ENCODE measurements at regions not wholly inside any gene's neighbourhood (a gene's known extent, or its start where the extent isn't known, plus 50 kb on each side); places are given as distances from the start of the nearest gene placed in this dataset.

DNA sequence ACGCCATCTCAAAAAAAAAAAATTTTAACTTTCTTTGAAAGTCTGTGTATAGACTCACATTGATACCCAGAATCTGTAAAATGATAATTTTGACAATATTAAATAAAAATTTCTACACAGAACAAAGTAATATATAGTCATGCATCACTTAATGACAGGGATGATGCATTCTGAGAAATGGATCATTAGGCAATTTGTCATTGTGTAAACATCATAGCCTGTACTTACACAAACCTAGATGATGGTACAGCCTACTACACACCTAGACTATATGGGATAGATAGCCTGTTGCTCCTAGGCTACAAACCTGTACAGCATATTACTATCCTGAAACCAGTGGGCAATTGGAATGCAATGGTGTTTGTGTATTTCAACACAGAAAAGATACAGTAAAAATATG, 107.7 kb downstream of the BLTP1 start:
- ATAC-seq (ENCODE audit: low read depth) (no peak), DNase-seq (ENCODE audit: low spot score in 2 of 2) (no peak)
- Mint-ChIP-seq H3K4me1 (no peaks in the 10 kb centered on the region), H3K27me3 (no peaks in the 10 kb centered on the region), H3K4me3 (no peak overlapping the region), H3K36me3 (peaks cover 33% of the 10 kb centered on the region), H3K9me3 (no peaks in the 10 kb centered on the region), H3K27ac (no peak overlapping the region)

- peaks cover 30% of the 10 kb centered on the region for H3K36me3 Mint-ChIP-seq
- no peaks in the 10 kb centered on the region for H3K4me1 Mint-ChIP-seq
- H3K27me3 Mint-ChIP-seq = no peaks in the 10 kb centered on the region
- H3K27ac Mint-ChIP-seq = no peak overlapping the region
- ATAC-seq (ENCODE audit: low read depth) (no peak), DNase-seq (ENCODE audit: low spot score in 2 of 2) (no peak)
- H3K4me3 Mint-ChIP-seq = no peak overlapping the region
- H3K9me3 Mint-ChIP-seq = no peaks in the 10 kb centered on the region
These were observed 102.5 kb upstream of the ADAD1 start for GRCh38 chr4:122276359-122276758.

DNA sequence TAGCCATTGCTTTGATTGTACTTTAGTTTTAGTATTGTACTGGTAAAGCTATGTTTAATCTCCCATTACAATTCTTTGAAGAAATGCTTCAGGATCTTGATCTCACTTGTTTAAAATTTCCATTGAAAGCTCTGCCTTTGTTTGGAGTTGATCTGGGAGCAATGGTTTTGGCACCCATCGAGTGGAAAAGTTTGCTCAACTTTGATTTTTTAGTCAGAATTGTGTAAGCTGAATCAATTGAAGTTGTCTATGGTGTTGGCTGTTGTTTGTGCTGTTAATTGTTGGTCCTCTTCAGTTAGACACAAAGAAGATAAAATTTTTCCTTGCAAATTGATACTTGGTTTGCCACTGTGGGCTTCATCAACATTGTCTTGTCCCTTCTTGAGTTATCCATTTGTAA, 99.8 kb upstream of the ADAD1 start:
- H3K4me1 Mint-ChIP-seq = no peaks in the 10 kb centered on the region
- H3K4me3 Mint-ChIP-seq = no peak overlapping the region
- peaks cover 29% of the 10 kb centered on the region for H3K36me3 Mint-ChIP-seq
- ATAC-seq (ENCODE audit: low read depth) (no peak), DNase-seq (ENCODE audit: low spot score in 2 of 2) (no peak)
- no peaks in the 10 kb centered on the region for H3K27me3 Mint-ChIP-seq
- H3K9me3 Mint-ChIP-seq = no peaks in the 10 kb centered on the region
- H3K27ac Mint-ChIP-seq = no peak overlapping the region

DNA sequence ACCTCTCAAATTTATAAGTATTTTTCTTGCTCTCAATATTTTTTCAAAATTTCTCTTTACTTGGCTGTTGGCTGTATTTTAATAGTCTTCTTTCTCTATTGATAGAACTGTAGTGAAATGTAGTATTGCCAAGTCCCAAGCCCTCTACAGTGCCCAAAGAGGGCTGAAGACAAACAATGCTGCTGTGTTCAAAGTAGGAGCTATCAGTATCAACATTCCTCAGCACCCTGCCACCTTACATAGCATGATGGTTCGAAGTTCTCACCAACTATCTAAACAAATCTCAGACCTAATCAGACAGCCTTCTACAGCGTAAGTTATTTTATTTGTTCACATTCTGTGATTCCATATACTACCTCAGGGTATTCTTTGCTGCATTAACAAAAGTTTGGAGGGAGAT, 99.1 kb upstream of the ADAD1 start:
- no peaks in the 10 kb centered on the region for H3K27me3 Mint-ChIP-seq
- H3K9me3 Mint-ChIP-seq = no peaks in the 10 kb centered on the region
- ATAC-seq (ENCODE audit: low read depth) (no peak), DNase-seq (ENCODE audit: low spot score in 2 of 2) (no peak)
- H3K36me3 Mint-ChIP-seq = peaks cover 31% of the 10 kb centered on the region
- H3K4me3 Mint-ChIP-seq = no peak overlapping the region
- H3K4me1 Mint-ChIP-seq = no peaks in the 10 kb centered on the region
- H3K27ac Mint-ChIP-seq = no peak overlapping the region

DNA sequence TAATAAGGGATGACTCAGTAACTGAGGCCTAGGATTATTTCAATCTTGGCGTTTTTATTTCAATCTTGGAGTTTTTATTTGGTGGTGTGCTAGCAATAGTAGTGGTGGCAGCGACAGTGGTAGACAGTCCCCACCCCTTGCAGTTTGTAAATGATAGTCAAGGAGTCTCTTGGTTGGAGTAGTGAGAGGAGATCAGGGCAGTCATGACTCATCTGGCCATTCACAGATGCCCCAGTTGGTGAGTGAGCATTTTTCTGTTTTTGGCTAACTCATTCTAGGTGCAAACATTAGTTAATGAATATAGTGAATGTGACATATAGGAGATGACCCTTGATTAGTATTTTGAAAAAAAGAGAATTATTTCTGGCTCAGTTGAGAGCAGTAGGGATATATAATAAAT, 93.5 kb upstream of the ADAD1 start:
- H3K4me3 Mint-ChIP-seq = no peak overlapping the region
- no peaks in the 10 kb centered on the region for H3K27me3 Mint-ChIP-seq
- no peaks in the 10 kb centered on the region for H3K4me1 Mint-ChIP-seq
- ATAC-seq (ENCODE audit: low read depth) (no peak), DNase-seq (ENCODE audit: low spot score in 2 of 2) (no peak)
- peaks cover 24% of the 10 kb centered on the region for H3K36me3 Mint-ChIP-seq
- no peaks in the 10 kb centered on the region for H3K9me3 Mint-ChIP-seq
- no peak overlapping the region for H3K27ac Mint-ChIP-seq

DNA sequence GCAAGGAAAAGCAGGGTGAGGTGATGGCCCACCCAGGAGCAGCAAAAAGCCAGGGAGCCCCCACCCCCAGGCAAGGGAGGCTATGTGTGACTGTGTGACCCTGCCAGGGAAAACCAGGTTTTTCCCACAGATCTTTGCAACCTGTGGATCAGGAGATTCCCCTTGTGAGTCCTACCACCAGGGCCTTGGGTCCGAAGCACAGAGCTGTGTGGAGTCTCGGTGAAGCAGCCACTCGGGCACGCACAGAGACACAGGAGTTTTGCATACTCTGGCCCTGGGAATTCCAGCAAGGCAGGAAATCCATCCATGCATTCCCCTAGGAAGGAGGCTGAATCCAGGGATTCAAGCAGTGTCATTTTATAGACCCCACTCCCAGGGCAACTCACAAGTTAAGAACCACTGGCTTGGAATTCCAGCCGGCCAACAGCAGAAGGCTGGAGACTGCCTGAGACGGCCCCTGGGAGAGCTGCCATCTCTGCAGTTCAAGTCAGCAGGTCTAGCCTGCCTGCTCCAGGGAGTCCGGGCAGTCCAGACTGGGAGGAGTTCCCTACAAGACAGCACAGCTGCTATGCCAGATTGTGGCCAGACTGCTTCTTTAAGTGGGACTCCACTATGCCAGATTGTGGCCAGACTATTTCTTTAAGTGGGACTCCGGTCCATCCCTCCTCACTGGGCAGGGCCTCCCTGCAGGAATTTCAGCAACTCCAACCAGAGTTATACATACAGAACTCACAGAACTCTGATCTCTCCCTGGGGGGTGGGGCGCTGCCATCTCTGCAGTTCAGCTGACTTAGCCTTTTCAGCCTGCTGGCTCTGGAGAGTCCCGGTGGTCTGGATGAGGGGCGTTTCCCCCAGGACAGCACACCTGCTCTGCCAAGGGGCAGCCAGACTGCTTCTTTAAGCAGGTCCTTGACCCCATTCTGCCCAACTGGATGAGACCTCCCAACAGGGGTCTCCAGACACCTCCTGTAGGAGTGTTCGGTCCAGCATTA, 85.1 kb upstream of the ADAD1 start:
- ATAC-seq (ENCODE audit: low read depth) = no peak
- H3K36me3 Mint-ChIP-seq = peaks cover 22% of the 10 kb centered on the region
- H3K9me3 Mint-ChIP-seq = no peaks in the 10 kb centered on the region
- no peak for DNase-seq (ENCODE audit: low spot score in 2 of 2)
- H3K4me1 Mint-ChIP-seq = no peaks in the 10 kb centered on the region
- H3K4me3 Mint-ChIP-seq = no peak overlapping the region
- H3K27me3 Mint-ChIP-seq = no peaks in the 10 kb centered on the region
- no peak overlapping the region for H3K27ac Mint-ChIP-seq

- no peak for ATAC-seq (ENCODE audit: low read depth)
- no peak for DNase-seq (ENCODE audit: low spot score in 2 of 2)
- H3K4me1 Mint-ChIP-seq = no peaks in the 10 kb centered on the region
- no peak overlapping the region for H3K4me3 Mint-ChIP-seq
- H3K36me3 Mint-ChIP-seq = peaks cover 25% of the 10 kb centered on the region
- H3K27me3 Mint-ChIP-seq = no peaks in the 10 kb centered on the region
- H3K27ac Mint-ChIP-seq = no peak overlapping the region
- no peaks in the 10 kb centered on the region for H3K9me3 Mint-ChIP-seq
These were observed 81.1 kb upstream of the ADAD1 start for GRCh38 chr4:122297694-122298093.

GRCh38 chr4:122300776-122301175, 78.0 kb upstream of the ADAD1 start:
- H3K27me3 Mint-ChIP-seq = no peaks in the 10 kb centered on the region
- no peaks in the 10 kb centered on the region for H3K9me3 Mint-ChIP-seq
- DNase-seq (ENCODE audit: low spot score in 2 of 2) (no peak), ATAC-seq (ENCODE audit: low read depth) (no peak)
- H3K27ac Mint-ChIP-seq = no peak overlapping the region
- no peaks in the 10 kb centered on the region for H3K4me1 Mint-ChIP-seq
- peaks cover 18% of the 10 kb centered on the region for H3K36me3 Mint-ChIP-seq
- no peak overlapping the region for H3K4me3 Mint-ChIP-seq

DNA sequence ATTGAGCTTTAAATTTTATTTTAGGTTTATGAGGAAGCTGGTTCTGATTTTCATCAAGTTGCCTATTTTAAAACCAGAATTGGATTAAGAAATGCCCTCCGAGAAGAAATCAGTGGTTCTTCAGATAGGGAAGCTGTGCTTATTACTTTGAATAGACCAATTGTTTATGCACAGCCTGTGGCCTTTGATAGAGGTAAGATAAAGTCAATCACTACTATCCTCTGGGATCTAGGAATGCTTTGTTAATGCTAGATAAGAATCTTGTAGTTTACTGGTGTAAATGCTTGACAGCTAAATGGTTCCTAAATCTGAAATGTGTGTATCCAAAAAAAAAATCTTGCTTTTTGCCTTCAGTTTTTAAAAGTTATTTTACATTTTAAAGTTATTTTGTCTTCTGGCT, 73.0 kb upstream of the ADAD1 start:
- Mint-ChIP-seq H3K4me3 (no peak overlapping the region), H3K27me3 (no peaks in the 10 kb centered on the region), H3K4me1 (no peaks in the 10 kb centered on the region), H3K9me3 (no peaks in the 10 kb centered on the region), H3K36me3 (peaks cover 17% of the 10 kb centered on the region), H3K27ac (no peak overlapping the region)
- ATAC-seq (ENCODE audit: low read depth) (no peak), DNase-seq (ENCODE audit: low spot score in 2 of 2) (no peak)

GRCh38 chr4:122309988-122310626, 68.7 kb upstream of the ADAD1 start:
- Mint-ChIP-seq H3K27me3 (no peaks in the 10 kb centered on the region), H3K4me3 (no peak overlapping the region), H3K4me1 (no peaks in the 10 kb centered on the region), H3K9me3 (no peaks in the 10 kb centered on the region), H3K27ac (no peak overlapping the region), H3K36me3 (peaks cover 8% of the 10 kb centered on the region)
- no peak for DNase-seq (ENCODE audit: low spot score in 2 of 2)
- no peak for ATAC-seq (ENCODE audit: low read depth)

GRCh38 chr4:122313006-122313646, 65.7 kb upstream of the ADAD1 start:
- Mint-ChIP-seq H3K27ac (no peak overlapping the region), H3K36me3 (peaks cover 17% of the 10 kb centered on the region), H3K9me3 (no peaks in the 10 kb centered on the region), H3K27me3 (no peaks in the 10 kb centered on the region), H3K4me3 (no peak overlapping the region), H3K4me1 (no peaks in the 10 kb centered on the region)
- DNase-seq (ENCODE audit: low spot score in 2 of 2) (no peak), ATAC-seq (ENCODE audit: low read depth) (no peak)

- Mint-ChIP-seq H3K9me3 (no peaks in the 10 kb centered on the region), H3K27me3 (no peaks in the 10 kb centered on the region), H3K27ac (no peak overlapping the region), H3K4me3 (no peak overlapping the region), H3K36me3 (peaks cover 36% of the 10 kb centered on the region), H3K4me1 (no peaks in the 10 kb centered on the region)
- ATAC-seq (ENCODE audit: low read depth) (no peak), DNase-seq (ENCODE audit: low spot score in 2 of 2) (no peak)
These were observed 51.9 kb upstream of the ADAD1 start for GRCh38 chr4:122326908-122327307.

- Mint-ChIP-seq H3K9me3 (no peaks in the 10 kb centered on the region), H3K4me1 (no peaks in the 10 kb centered on the region), H3K36me3 (peaks cover 30% of the 10 kb centered on the region), H3K27me3 (no peaks in the 10 kb centered on the region), H3K4me3 (no peak overlapping the region), H3K27ac (no peak overlapping the region)
- DNase-seq (ENCODE audit: low spot score in 2 of 2) (no peak), ATAC-seq (ENCODE audit: low read depth) (no peak)
These were observed 49.9 kb upstream of the ADAD1 start for GRCh38 chr4:122328893-122329292.
